ENCODE measurements at regions not wholly inside any gene's neighbourhood (a gene's known extent, or its start where the extent isn't known, plus 50 kb on each side); places are given as distances from the start of the nearest gene placed in this dataset.

DNA sequence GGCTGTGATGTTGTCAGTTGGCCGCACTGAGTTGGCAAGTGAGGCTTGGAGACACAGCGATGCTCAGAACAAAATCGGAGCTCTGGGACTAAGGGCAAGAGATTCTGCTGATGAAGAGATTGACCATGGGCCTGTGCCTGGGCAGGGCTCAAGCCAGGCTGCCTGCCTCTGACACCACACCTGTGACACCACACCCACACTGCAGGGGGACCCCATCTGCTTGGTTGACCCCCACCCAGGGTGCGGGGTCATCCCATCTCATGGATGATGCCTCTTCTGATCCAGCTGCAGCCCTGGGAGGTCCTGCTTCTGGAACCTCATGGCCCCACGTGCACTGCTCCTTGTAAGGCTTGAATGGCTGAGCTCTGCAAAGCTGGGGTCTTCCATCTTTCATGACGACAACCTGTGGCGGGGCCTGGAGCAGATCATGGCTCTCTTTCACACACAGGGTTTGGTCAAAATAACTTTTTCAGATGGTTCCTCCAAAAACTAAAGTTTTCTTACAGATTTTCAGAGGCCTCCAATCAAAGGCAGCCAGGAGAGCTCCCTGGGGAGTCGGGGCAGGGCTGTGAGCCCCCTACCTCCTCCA, 185.2 kb downstream of the GADD45G start:
- FAIRE-seq (no peak), DNase-seq (ENCODE audit: insufficient read length, low spot score) (no peak)

GRCh38 chr9:89790542-89791109, 185.8 kb downstream of the GADD45G start:
- DNase-seq (ENCODE audit: insufficient read length, low spot score) (no peak), FAIRE-seq (no peak)

DNA sequence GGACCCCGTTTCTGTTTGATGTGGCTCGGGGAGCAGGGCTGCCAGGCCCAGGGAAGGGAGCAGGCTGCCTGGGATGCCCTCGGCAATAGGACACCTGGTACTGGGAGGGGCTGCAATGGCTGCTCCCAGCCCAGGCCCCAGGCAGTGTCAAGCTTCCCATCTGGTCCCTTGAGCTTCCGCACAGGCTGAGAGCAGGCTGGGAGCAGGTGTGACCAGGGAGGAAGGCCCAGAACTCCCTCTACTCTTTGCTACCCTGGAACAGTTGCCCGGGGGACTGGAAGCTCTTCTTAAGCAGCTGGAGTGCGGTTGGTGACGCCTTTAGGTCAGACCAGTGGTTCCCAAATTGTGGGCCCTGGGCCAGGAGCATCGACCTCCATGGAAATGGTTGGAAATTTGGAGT, 186.9 kb downstream of the GADD45G start:
- FAIRE-seq (no peak), DNase-seq (ENCODE audit: insufficient read length, low spot score) (no peak)

DNA sequence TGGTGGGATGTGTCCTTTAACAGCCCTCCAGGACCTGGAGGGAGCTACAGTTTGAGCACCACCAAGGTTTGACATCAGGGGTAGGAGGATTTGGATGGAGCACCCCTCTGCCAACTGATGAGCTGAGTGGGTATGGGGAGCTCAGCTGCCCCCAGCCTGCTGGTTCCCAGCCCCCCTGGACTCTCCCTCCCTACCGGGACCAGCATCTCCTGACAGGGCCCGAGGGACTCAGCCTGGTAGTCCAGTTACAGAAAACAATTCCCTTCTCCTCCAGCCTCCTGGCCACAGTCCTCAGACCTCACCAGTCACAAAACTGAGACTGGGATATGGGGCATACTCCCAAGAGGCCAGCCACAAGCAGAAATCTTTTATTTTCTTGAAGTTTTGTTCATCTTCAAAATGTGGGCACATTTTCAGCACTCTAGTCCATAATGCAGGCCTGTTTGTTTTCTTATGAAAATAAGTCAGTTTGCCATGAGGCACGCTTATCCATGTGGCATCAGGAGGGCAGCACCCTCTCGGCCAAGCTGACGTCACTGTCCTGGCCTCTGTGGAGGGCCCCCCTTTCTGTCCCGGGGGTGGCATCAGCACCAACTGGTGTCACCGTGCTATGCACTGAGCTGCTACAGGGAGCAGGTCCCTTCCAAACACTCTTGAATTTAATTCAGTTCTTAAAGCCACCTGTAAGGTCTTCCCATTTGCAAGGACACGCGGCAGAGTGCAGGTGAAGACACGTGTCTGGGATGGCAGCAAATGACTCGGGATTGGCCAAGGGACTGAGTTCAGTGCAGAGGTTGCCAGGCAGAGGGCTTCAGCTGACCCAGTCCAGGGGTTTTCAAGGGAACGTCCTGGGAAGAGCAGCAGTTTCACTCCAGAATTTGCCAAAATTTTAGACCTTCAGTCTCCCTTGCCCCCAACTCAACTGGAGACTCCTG, 187.6 kb downstream of the GADD45G start:
- DNase-seq (ENCODE audit: insufficient read length, low spot score), result no peak
- no peak for FAIRE-seq

DNA sequence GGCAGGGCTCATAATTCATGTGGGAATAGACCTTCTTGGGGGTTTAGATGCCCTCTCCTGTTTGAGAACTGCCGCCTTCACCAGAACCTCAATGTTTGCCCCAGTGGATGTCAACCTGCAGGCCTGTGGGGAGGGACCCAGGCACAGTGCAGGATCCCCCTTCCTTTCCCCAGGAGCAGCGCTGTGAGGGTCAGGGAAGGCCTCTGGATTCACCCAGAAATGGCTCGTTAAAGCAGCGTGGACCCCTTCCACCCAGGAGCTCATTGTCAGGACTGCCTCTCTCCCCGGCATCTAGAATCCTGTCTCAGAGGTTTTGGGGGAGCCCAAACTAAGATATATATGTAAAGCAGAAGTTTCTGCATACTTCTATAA, 188.3 kb downstream of the GADD45G start:
- FAIRE-seq, result no peak

DNA sequence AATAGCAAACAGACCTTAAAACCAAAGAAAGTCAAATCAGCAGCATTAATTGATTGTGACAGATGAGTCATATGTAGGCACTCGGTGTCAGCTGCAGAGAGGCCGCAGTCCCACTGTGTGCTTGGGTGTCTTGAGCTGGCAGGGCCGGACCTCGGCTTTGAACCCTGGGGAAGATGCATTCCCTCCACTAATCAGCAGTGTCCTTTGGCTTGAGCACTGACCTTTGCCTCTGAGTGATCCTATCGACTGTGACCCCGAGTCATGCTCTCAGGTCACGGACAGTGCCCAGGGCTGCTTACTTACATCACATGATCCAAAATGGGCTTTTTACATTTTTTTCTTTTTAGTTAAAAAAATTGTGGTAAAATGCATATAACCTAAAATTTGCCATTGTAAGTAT, 188.7 kb downstream of the GADD45G start:
- no peak for FAIRE-seq
- DNase-seq (ENCODE audit: insufficient read length, low spot score), result no peak

More for the DNA sequence above, 188.3 kb downstream of the GADD45G start:
- no peak for DNase-seq (ENCODE audit: insufficient read length, low spot score)

- no peak for FAIRE-seq
- DNase-seq (ENCODE audit: insufficient read length, low spot score), result no peak
These were observed 190.1 kb downstream of the GADD45G start for GRCh38 chr9:89794918-89795317.

DNA sequence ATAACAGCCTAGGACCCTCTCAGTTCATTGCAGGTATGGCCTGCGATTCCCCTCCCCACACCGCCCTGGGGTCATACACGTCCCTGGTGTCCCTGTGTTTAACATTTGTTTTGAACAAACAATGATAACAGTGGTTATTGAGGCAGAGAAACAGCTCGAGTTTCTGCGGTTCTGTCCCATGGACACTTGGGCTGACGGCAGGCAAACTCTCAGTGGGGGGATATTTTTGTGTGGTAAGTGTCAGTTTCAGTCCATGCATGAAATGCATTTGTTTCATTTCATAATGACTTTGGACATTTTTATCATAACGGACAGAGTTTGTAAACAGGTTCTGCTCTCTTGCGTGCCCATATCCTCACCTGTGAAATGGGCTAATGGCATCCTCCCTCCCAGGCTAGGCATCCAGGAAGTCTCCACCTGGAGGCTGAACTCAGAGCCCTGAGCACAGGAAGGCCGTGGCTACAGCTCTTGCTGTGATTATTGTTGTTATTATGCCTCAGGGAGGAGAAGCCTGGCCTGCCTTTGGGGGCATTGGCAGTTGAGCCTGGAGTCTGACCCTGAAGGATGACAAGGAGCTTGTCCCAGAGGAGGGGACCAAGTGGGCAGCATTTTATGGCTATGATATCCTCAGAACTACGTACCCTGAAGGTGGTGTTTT, 190.9 kb downstream of the GADD45G start:
- DNase-seq (ENCODE audit: insufficient read length, low spot score) (no peak), FAIRE-seq (no peak)

DNA sequence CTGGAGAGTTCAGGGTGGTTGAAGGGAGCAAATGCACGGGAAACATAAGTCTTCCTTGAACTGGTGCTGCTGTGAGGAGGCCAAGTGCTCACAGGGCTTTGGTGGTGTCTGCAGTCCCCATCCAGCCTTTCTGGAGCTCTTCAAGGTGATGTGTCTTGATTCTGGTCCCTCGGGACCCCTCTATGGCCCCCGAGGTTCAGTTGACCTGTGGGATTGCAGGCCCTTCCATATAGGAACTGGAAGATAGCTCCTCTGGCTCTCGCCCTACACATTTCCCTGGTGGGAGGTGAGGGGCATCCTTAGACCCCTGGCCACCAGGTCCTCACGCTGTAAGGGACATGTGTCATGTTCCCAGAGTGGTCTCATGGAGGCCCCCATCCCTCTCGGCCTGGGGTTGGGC, 191.8 kb downstream of the GADD45G start:
- DNase-seq (ENCODE audit: insufficient read length, low spot score) (no peak), FAIRE-seq (no peak)

DNA sequence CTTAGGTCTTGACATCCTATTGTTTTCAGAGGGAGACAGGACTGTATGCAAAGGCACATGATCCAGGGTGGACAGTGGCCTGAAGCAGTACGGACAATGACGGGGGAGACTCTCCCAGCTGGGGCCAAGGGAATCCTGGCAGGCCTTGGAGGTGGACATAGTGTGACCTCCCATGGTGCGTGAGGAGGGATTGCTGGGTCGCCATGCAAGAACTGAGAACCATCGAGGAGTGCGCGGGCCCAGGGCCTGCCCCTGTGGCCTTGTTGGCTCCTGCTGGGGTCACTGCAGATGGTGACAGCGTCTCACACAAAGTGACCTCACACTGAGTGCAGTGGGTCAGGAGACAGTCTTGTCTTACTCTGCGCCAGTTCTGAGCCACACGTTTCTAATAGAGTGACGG, 192.4 kb downstream of the GADD45G start:
- no peak for DNase-seq (ENCODE audit: insufficient read length, low spot score)
- FAIRE-seq, result no peak

DNA sequence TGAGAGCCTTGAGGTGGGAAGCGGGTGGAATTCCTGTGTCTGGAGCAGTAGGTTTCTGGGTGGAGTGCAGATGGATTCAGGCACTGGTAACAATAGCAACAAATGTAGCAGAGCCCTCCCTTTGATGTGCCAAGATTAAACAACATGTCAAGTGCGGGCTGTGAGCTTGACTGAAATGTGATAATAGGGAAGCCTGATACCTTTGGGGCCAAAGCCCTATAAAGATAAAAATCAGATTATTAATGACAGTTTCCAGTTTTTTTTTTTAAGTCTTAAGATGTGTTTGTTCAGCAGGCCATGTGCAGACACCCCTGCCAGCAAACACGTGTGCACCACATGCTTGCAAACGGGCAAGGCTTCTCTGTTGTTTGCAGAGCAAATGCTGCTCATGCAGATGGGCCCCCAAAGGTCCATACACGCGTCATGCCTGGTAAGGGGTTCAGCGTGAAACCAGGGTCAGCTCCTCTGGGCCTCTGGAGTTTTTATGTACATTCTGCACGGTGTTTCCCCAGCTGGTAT, 193.2 kb downstream of the GADD45G start:
- DNase-seq (ENCODE audit: insufficient read length, low spot score), result no peak
- no peak for FAIRE-seq

GRCh38 chr9:89798547-89799120, 193.8 kb downstream of the GADD45G start:
- FAIRE-seq (no peak), DNase-seq (ENCODE audit: insufficient read length, low spot score) (no peak)

DNA sequence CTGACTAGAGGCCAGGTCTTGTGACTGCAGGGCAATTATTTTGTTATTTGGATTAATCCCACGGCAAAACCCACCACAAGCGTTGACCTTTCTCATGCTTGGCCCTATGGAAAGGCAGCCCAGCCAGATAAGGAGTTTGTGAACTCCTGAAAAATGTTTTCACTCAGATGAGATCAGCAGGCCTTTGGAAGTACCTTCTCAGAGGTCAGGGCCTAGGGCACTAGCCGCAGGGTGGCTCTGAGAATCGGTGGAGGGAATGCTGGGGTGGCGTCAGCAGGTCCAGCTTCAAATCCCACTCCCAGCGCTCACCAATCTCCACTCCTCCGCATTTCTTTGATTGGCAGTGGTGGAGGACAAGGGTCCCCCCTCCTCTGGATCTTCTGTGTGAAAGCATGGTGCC, 194.4 kb downstream of the GADD45G start:
- DNase-seq (ENCODE audit: insufficient read length, low spot score), result no peak
- no peak for FAIRE-seq

DNA sequence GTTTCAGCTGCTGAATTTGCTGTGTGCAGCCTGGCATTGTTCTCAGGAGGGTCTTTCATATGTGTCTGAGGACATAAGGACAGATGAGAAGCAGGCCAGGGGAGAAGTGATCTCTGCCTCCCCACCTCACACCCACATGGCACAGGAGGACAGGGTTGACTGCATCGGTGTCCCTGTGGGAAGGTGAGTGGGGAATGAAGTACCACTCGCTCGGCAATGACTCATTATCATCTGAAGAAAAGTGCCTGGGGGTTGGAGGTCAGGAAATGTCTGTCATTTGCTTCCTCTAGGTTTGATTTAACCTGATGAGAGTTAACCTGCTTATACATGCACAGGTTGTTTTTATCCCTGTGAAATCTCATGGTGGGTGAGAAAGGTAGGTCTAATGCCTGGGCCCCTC, 195.0 kb downstream of the GADD45G start:
- DNase-seq (ENCODE audit: insufficient read length, low spot score) (no peak), FAIRE-seq (no peak)

DNA sequence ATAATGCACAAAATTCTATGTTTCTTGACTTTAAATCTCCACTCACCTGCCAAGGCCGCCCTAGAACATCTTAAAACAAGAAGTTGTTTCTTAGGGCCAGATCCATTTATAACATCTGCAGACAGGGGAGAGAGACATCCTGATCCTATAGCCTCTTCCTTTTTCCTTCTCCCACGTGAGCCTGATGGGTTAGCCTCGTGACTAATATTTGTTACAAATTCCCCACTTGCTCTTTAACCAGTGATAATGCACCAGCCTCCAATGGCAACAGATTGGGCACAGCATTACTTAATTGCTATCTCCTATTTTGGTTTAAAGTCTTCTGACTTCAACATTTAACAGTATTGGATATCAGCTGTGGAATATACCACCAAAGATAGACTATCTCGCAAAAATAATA, 196.5 kb downstream of the GADD45G start:
- DNase-seq (ENCODE audit: insufficient read length, low spot score) (no peak), FAIRE-seq (no peak)

- FAIRE-seq, result no peak
These were observed 197.2 kb downstream of the GADD45G start for GRCh38 chr9:89801742-89802670.

DNA sequence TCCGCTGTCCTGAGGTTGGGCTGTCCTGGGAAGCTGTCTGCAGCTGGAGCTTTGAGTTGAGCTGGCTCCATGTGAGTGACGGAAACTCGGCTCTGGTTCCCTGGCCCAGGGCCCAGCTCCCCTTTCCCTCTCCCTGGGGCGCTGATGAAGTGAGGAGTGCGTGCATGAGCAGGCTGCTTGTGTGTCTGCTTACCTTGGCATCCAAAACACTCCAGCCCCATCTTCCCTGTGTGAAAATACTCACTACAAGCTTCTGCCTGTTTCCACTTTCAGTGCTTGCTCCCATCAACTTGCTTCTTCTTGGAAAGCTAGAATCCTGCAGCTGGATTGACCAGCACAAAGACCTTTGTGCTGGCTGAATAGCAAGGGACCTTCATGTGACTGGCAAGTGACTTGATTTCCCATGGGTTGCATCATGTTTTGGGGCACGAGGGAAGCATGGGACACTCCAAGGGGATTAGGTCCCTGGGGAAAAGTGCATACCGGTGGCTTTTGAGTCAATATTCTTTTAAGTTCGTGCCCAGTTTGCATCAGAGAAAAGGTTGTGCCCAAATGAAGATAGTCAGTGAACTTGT, 198.1 kb downstream of the GADD45G start:
- FAIRE-seq (no peak), DNase-seq (ENCODE audit: insufficient read length, low spot score) (no peak)

More at GRCh38 chr9:89801742-89802670, 197.2 kb downstream of the GADD45G start:
- no peak for DNase-seq (ENCODE audit: insufficient read length, low spot score)

- FAIRE-seq, result no peak
- DNase-seq (ENCODE audit: insufficient read length, low spot score), result no peak
These were observed 198.6 kb downstream of the GADD45G start for GRCh38 chr9:89803403-89803802.

DNA sequence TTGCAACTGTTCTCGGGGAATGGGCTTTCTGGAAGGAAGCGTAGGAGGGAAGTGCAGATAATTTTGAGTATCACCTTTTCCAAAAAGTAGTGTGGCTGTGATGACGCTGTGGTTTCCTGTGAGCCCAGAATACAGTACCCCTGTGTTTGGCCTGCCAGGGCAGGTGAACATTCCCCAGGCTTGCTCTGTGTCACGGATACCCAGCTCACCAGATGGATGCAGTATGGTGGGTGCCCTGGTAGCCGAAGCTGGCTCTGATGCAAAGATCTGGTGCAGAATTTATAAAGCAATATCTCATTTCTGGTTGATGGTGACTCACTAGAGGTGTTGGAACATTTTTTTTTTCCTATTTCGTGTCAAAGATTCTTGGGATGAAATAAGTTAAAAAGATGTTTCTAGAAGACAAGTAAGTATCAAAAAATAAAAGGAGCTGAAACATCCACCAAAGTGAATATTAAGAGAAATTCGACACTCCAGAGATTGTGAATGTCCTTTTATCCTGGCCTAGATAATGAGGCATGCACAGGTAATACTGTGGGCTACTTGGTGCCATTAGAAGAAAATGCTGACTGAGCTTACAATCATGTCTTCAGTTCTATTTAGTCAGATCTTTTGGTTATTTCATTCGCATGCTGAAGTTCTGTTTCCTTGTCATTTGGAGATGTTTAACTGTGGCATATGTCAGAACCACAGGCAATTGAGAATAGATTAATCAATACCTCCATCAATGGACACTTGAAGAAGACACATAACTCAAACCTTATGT, 200.1 kb downstream of the GADD45G start:
- FAIRE-seq (no peak), DNase-seq (ENCODE audit: insufficient read length, low spot score) (no peak)
